HepG2 (cell line): ENCODE measurements at regions not wholly inside any gene's neighbourhood (a gene's known extent, or its start where the extent isn't known, plus 50 kb on each side); places are given as distances from the start of the nearest gene placed in this dataset.

Experiments used
- ATAC-seq: fragments of 200-7000 bp; cut with Tn5 transposase; 3 replicates; pipeline ENCODE4 v1.9.1; 2020; ENCODE audit warnings: mild to moderate bottlenecking, moderate library complexity
- BruUV-seq: library from RNA; stranded (reverse); fragments of 400-500 nt; replicated peaks from 2 replicates; lab custom pipeline; 2021; lab: Mats Ljungman, UMichigan
- CTCF ChIA-PET: fragments of 300-600 bp; formaldehyde crosslinking; extraction: SDS; loops from one replicate; lab custom pipeline; 2021; ENCODE audit warnings: low total read pairs, inconsistent platforms, low intra/inter-chr PET ratio; lab: Yijun Ruan, JAX
- POLR2A ChIA-PET: fragments of 350-600 bp; sonication (Branson Sonifier 250); formaldehyde crosslinking; loops from one replicate; lab custom pipeline; 2020; ENCODE audit warnings: antibody characterized with exemption, inconsistent platforms; lab: Yijun Ruan, JAX
- DNase-seq: peaks from one replicate; pipeline ENCODE4 v3.0.0-alpha.2; 2015; ENCODE audit warnings: low spot score
- FAIRE-seq: peaks from 3 replicates; lab custom pipeline; 2011; peaks lifted over from hg19 to GRCh38; lab: Jason Lieb, UNC
- H2AFZ ChIP-seq: one replicate; pipeline ENCODE4 v1.6.1; 2011; ENCODE audit warnings: low read length, inconsistent platforms
- H3K27ac ChIP-seq: fragments of 300-600 bp; 3 replicates; pipeline ENCODE4 v1.8.0; 2011; ENCODE audit warnings: mixed run types, mild to moderate bottlenecking, mixed read lengths, low read length, inconsistent platforms; ENCODE audit not compliant: insufficient read depth; ENCODE audit errors: extremely low read length
- H3K27me3 ChIP-seq, 2 experiments: fragments of 200-600 bp in 1 of 2; 2 replicates in 1 of 2; 3 replicates in 1 of 2; pipeline versions ENCODE4 v1.6.0 to v1.8.0; 2011; ENCODE audit warnings: low read length in 2 of 2, mild to moderate bottlenecking in 2 of 2, moderate library complexity in 2 of 2, inconsistent platforms in 1 of 2; ENCODE audit not compliant: insufficient read depth in 2 of 2, control insufficient read depth in 1 of 2
- H3K36me3 ChIP-seq, 2 experiments: fragments of 200-600 bp in 1 of 2; replicated peaks in 1 of 2; 2 replicates in 1 of 2; 3 replicates in 1 of 2; pipeline versions ENCODE4 v1.5.1 to v1.8.0; 2011; ENCODE audit warnings: low read length in 2 of 2, inconsistent platforms in 1 of 2; ENCODE audit not compliant: insufficient read depth in 2 of 2, control insufficient read depth in 1 of 2
- H3K4me1 ChIP-seq: 2 replicates; pipeline ENCODE4 v1.5.1; 2012; ENCODE audit warnings: low read length, inconsistent platforms; ENCODE audit not compliant: insufficient read depth
- H3K4me2 ChIP-seq: 2 replicates; pipeline ENCODE4 v1.6.0; 2011; ENCODE audit warnings: low read depth, low read length, inconsistent platforms
- H3K4me3 ChIP-seq, 3 experiments: fragments of 200-600 bp in 1 of 3; sonication (generic), shearing (Covaris generic) in 1 of 3; replicated peaks in 1 of 3; 2 replicates each; pipeline ENCODE4 v1.5.1; 2011 to 2016; ENCODE audit warnings: low read length in 3 of 3, inconsistent platforms in 2 of 3, low read depth in 2 of 3, mild to moderate bottlenecking in 2 of 3, control low read depth in 1 of 3, mixed read lengths in 1 of 3; ENCODE audit not compliant: insufficient read depth in 1 of 3
- H3K79me2 ChIP-seq: one replicate; pipeline ENCODE4 v1.6.1; 2011; ENCODE audit warnings: low read length, inconsistent platforms; ENCODE audit not compliant: insufficient read depth
- H3K9ac ChIP-seq: 2 replicates; pipeline ENCODE4 v1.6.0; 2011; ENCODE audit warnings: mild to moderate bottlenecking, low read depth, low read length, inconsistent platforms; ENCODE audit not compliant: insufficient read depth
- H3K9me3 ChIP-seq: 2 replicates; pipeline ENCODE4 v1.5.1; 2012; ENCODE audit warnings: mild to moderate bottlenecking, low read length
- H4K20me1 ChIP-seq: 2 replicates; pipeline ENCODE4 v1.6.0; 2011; ENCODE audit warnings: inconsistent platforms, mild to moderate bottlenecking, low read length, moderate library complexity; ENCODE audit not compliant: insufficient read depth
- GLMP ChIP-seq: sonication (generic); formaldehyde crosslinking; IDR thresholded peaks from 2 replicates; pipeline ENCODE4 v1.9.0; 2021; ENCODE audit warnings: missing genetic modification reagents, mild to moderate bottlenecking, borderline replicate concordance
- HCFC1 ChIP-seq: fragments of 150-350 bp; IDR thresholded peaks from 2 replicates; pipeline ENCODE4 v1.6.1; 2014; ENCODE audit warnings: low read depth, low read length
- ISX ChIP-seq: sonication (generic); formaldehyde crosslinking; conservative IDR thresholded peaks from 2 replicates; pipeline ENCODE4 v1.5.0; 2020; ENCODE audit warnings: missing genetic modification reagents
- KAT8 ChIP-seq: IDR thresholded peaks from 2 replicates; pipeline ENCODE4 v1.6.1; 2016; ENCODE audit warnings: missing genetic modification reagents, missing compliant biosample characterization
- MED1 ChIP-seq: sonication (generic); formaldehyde crosslinking; IDR thresholded peaks from 2 replicates; pipeline ENCODE4 v1.4.0; 2020; ENCODE audit warnings: missing genetic modification reagents
- MNT ChIP-seq: fragments of 450-650 bp; IDR thresholded peaks from 2 replicates; pipeline ENCODE4 v1.6.1; 2016
- RARA ChIP-seq: IDR thresholded peaks from 2 replicates; pipeline ENCODE4 v1.6.1; 2016; ENCODE audit warnings: missing genetic modification reagents, missing compliant biosample characterization
- YEATS4 ChIP-seq: sonication (generic); formaldehyde crosslinking; IDR thresholded peaks from 2 replicates; pipeline ENCODE4 v1.4.0; 2020; ENCODE audit warnings: missing genetic modification reagents, borderline replicate concordance
- ZNF256 ChIP-seq: sonication (generic); formaldehyde crosslinking; conservative IDR thresholded peaks from 2 replicates; pipeline ENCODE4 v1.4.0; 2020; ENCODE audit warnings: missing genetic modification reagents
- ZNF646 ChIP-seq: sonication (generic); formaldehyde crosslinking; IDR thresholded peaks from 2 replicates; pipeline ENCODE4 v1.9.0; 2021; ENCODE audit warnings: mild to moderate bottlenecking, missing genetic modification reagents
- WGBS: methylation state at CpG from one replicate; pipeline ENCODE4 v1.1.6; 2017; ENCODE audit warnings: low lambda C conversion rate; 5-methylcytosine and 5-hydroxymethylcytosine counted together
- in situ Hi-C: cut with HindIII; loops from 2 replicates; pipeline ENCODE4 v1.10.0; 2017; ENCODE audit warnings: low pct_unique_long_range_greater_than_20kb; ENCODE audit not compliant: extremely low pct_ligation_motif_present
- intact Hi-C: fragments of 100-400 bp; cut with micrococcal nuclease; formaldehyde crosslinking; loops from one replicate; pipeline ENCODE4 v1.10.0; 2022; ENCODE audit not compliant: unreplicated experiment

- no peak for TF ChIP-seq ZNF646 (CRISPR knock-in tag)
- no peak for TF ChIP-seq ISX (CRISPR knock-in tag)
- no peak for TF ChIP-seq HCFC1
Measured at GRCh38 chrY:19502169-19503091, 242.1 kb downstream of the KDM5D start (continued).

- CTCF ChIA-PET, result no interaction called here
- TF ChIP-seq GLMP (CRISPR knock-in tag), result no peak
- no peak for TF ChIP-seq RARA
- TF ChIP-seq YEATS4, result no peak
- TF ChIP-seq MED1 (CRISPR knock-in tag), result no peak
- TF ChIP-seq KAT8 (CRISPR knock-in tag), result no peak
- no peak for TF ChIP-seq ZNF256 (CRISPR knock-in tag)
- TF ChIP-seq MNT, result no peak
- Histone ChIP-seq H3K36me3 (no peaks in the 10 kb centered on the region), H3K4me1 (no peaks in the 10 kb centered on the region), H3K9me3 (no peaks in the 10 kb centered on the region), H3K27me3 (no peaks in the 10 kb centered on the region), H3K4me2 (no peak overlapping the region), H3K79me2 (no peaks in the 10 kb centered on the region), H3K4me3 (no peak overlapping the region), H3K9ac (no peak overlapping the region), H2AFZ (no peak overlapping the region), H4K20me1 (no peaks in the 10 kb centered on the region), H3K27ac (no peak overlapping the region)
- in situ Hi-C loops (no loop called here), intact Hi-C loops (no loop called here)
- 12% methylated on average over 5 of the region's 5 CpGs for WGBS
- ATAC-seq, result no peak
- no peak for FAIRE-seq
- POLR2A ChIA-PET, result no interaction called here
- BruUV-seq, result no TSS peak
- no peak for DNase-seq
Measured at GRCh38 chrY:19498556-19498955, 246.0 kb downstream of the KDM5D start.
